Right ventricle myocardium inferior (tissue), 1 donor: ENCODE measurements at regions not wholly inside any gene's neighbourhood (a gene's known extent, or its start where the extent isn't known, plus 50 kb on each side); places are given as distances from the start of the nearest gene placed in this dataset.
A peak's percentile ranks its signal among the peaks of the same experiment; 100 is the strongest.

Experiments
- ATAC-seq: fragments of 200-7000 bp; cut with Tn5 transposase; one replicate; pipeline ENCODE4 v1.9.1; 2020; ENCODE audit warnings: mild to moderate bottlenecking, moderate library complexity
- DNase-seq: peaks from one replicate; pipeline ENCODE4 v3.0.0; 2021; ENCODE audit errors: missing footprints
- intact Hi-C: fragments of 100-400 bp; cut with DNase I; formaldehyde crosslinking; loops from one replicate; pipeline ENCODE4 v1.11.0; 2022
- donor health status: DM: no; HTN: yes; CAD: no; lungs with severe emphysema.

GRCh38 chr1:14535619-14536355, 62.7 kb upstream of the KAZN start:
- intact Hi-C loops: no loop called here
- DNase-seq (no peak), ATAC-seq (no peak)

GRCh38 chr1:14538335-14538734, 60.1 kb upstream of the KAZN start:
- DNase-seq (no peak), ATAC-seq (no peak)
- intact Hi-C loops: no loop called here

GRCh38 chr1:14539309-14539708, 59.2 kb upstream of the KAZN start:
- intact Hi-C loops: no loop called here
- ATAC-seq (no peak), DNase-seq (no peak)

DNA sequence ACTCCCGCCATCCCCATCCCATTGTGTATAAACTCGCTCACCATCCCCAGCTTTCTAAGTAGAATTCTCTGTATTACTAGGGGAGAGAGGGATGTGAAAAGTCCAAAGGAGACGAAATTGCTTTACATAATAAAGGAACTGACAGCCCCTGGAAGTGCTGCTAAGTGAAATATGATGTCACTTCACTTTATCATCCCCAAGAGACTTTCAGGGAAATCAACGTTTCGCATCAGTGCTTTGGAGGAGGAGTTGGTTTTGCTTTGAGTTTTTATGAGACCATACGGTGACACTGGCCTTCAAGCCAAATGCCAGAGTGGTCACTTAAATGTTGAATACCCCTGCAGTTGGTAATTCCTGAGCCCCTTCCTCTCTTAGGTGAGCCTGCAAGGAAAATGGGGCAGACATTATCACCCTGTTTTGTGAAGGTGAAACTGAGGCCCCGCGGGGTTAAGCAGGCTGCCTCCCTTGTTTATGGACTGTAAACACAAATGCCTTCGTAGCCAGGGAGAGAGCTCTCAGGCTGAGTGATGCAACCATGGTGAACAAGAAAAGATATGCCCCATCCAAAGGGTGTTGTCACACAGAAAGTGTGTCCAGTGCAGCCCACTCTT, 58.4 kb upstream of the KAZN start:
- DNase-seq: no peak
- ATAC-seq: no peak
- intact Hi-C loops: no loop called here

DNA sequence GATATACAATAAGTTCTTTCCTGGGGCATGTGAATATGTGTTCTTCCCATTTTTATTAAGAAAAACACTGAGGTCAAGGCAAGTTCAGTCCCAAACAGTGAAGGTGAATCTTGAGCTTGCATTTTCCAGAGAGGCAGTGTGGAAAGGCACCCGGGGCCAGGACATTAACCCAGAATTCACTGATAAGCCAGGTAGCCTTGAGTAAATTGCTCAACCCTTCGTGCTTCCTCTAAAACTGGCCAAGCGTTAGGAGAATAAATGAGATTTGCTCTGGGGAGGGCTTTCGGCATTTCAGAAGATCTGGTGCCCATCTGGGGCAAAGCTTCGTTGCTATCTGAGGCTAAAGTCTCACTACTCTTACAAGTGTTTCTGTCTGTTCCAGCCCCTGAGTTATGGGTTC, 57.1 kb upstream of the KAZN start:
- ATAC-seq (no peak), DNase-seq (no peak)
- intact Hi-C loops: no loop called here

- DNase-seq (no peak), ATAC-seq (peak; percentile 42)
- intact Hi-C loops: no loop called here
These were observed 55.2 kb upstream of the KAZN start for GRCh38 chr1:14543191-14543840.

DNA sequence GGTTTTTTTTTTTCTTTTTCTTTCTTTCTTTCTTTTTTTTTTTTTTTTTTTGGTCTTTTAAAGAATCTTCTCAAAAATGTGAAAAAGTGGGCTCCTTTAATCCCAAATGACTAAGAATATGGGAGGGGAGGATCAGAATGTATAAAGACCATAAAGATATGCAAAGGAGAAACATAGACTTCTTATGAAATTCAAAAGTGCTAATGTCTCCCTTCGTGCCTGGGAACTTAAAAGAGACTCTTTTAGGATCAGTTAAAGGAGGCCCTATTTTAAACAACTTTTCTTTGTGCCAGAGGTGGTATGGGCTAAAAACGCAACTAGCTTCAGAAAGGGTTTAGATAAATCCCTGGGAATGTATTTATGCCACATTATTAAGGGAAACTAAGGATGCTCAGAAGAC, 54.2 kb upstream of the KAZN start:
- DNase-seq (no peak), ATAC-seq (no peak)
- intact Hi-C loops: no loop called here

- ATAC-seq (no peak), DNase-seq (no peak)
- intact Hi-C loops: no loop called here
These were observed 53.0 kb upstream of the KAZN start for GRCh38 chr1:14545422-14546025.

DNA sequence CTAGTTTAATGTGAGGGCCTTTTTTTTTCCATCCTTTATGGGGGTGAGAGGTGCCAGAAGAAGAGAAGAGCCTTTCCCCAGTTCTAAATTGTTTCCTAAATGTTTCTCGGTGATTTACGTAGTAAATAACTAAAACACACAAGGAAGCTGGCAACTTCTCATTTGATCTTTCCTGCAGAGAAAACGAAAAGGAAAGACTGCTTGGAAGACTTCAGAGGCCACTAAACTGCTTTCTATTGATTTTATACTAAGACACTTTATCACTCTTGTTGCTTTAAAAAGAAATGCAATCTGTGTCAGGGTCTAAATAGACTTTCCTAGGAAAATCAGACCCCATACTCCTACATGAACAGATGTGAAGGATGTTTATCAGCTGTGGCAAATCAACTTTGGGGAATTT, 52.1 kb upstream of the KAZN start:
- ATAC-seq (no peak), DNase-seq (no peak)
- intact Hi-C loops: no loop called here
